AG04449 (cell line): ENCODE measurements at regions not wholly inside any gene's neighbourhood (a gene's known extent, or its start where the extent isn't known, plus 50 kb on each side); places are given as distances from the start of the nearest gene placed in this dataset.
"Not testable (repeated sequence)": the region's sequence is repeated elsewhere in the genome, so short reads cannot be mapped to it uniquely, and the experiment has no call there.

Experiments
- CTCF ChIA-PET: fragments of 350-600 bp; formaldehyde crosslinking; extraction: SDS; loops from one replicate; lab custom pipeline; 2021; ENCODE audit warnings: antibody characterized with exemption; lab: Yijun Ruan, JAX
- POLR2A ChIA-PET: fragments of 400-600, 350-600 bp; formaldehyde crosslinking; extraction: SDS; loops from one replicate; lab custom pipeline; 2020; ENCODE audit warnings: antibody characterized with exemption, inconsistent platforms; lab: Yijun Ruan, JAX
- DNase-seq: peaks from one replicate; pipeline ENCODE4 v3.0.0-alpha.2; 2010; ENCODE audit warnings: low read depth, low spot score
- H3K4me3 ChIP-seq: 2 replicates; pipeline ENCODE4 v1.5.1; 2011; ENCODE audit warnings: low read depth, mild to moderate bottlenecking, control low read depth, low read length
- TF ChIP-seq, protein P1 (sequence below): IDR thresholded peaks from one replicate; pipeline ENCODE4 v1.5.1; 2011; ENCODE audit warnings: mild to moderate bottlenecking, moderate library complexity, low read length, control low read depth, inconsistent platforms; ENCODE audit not compliant: insufficient read depth; ENCODE audit errors: missing control alignments

DNA sequence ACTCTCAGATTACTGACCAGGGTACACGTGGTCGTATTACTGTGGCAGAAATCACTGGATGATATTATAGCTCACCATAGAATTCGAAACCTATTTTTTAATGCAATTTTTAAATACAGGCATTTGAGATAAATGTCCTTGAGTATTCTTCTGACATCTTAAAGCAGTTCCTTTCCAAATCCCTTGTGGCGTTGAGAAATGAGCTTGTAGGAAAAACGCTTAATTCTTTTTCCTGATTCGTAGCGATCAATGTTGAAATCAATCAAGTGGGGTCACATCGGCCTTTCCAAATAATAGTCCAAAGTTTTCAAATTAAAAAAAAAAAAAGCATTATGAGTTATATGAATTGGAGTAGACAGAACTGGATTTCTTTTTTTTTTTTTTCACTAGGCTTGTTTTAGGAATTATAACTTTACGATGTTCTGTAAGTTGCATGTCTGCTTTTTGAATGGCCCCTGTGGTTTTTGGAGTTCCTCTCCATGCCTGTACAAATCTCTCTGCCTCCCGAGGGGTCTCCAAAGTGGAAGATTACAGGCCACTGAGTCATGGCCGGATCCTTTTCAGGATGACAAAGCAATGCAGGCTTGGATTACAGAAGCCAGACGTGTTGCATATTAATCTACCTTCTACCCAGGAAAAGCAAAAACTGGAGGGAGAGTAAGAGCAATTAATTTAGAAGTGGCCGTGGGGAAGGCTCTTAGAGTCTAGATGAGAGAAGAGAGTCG lies 226.1 kb downstream of the SHOX start:
- POLR2A ChIA-PET: no interaction called here
- TF ChIP-seq, protein P1, sequence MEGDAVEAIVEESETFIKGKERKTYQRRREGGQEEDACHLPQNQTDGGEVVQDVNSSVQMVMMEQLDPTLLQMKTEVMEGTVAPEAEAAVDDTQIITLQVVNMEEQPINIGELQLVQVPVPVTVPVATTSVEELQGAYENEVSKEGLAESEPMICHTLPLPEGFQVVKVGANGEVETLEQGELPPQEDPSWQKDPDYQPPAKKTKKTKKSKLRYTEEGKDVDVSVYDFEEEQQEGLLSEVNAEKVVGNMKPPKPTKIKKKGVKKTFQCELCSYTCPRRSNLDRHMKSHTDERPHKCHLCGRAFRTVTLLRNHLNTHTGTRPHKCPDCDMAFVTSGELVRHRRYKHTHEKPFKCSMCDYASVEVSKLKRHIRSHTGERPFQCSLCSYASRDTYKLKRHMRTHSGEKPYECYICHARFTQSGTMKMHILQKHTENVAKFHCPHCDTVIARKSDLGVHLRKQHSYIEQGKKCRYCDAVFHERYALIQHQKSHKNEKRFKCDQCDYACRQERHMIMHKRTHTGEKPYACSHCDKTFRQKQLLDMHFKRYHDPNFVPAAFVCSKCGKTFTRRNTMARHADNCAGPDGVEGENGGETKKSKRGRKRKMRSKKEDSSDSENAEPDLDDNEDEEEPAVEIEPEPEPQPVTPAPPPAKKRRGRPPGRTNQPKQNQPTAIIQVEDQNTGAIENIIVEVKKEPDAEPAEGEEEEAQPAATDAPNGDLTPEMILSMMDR: no peak

DNA sequence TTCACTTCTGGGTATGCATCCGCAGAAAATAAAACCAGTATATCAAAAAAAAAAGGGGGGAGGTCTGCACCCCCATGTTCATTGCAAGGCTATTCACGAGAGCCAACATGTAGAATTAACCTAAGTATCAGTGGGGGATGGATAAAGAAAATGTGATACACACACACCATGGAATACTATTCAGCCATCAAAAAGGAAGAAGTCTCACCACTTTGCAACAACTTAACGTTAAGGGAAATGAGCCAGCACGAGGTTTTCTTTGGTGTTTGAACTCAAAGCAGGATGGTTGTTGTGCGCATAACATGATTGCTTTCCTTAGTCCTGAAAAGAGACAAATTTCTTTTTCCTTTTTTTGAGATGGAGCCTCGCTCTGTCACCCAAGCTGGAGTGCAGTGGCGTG lies 222.7 kb downstream of the SHOX start:
- TF ChIP-seq, protein P1: no peak
- ChIA-PET CTCF (no interaction called here), POLR2A (no interaction called here)
- H3K4me3 ChIP-seq: no peak overlapping the region
- DNase-seq: no peak

More for the DNA sequence above, 226.1 kb downstream of the SHOX start:
- CTCF ChIA-PET: no interaction called here
- no peak for DNase-seq
- no peak overlapping the region for H3K4me3 ChIP-seq

DNA sequence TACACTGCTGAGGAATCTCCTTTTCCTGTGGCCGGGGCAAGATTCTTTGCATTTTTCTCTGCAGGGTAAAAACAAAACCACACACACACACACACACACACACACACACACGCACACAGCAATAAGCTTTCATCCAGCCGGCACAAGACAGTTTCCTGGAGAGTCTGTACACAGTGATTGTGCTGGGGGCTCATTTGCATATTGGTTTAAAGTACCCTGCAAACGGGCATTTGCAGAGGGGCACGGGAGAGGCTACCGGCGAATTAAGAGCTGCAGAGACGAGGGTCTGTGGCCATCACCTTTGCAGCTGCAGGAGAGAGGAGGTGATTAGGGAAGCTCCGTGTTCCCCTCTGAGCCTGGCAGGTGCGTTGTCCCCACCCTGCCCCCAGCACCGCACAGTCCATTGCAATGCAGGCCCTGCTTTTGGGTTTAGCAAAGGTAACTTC lies 219.9 kb downstream of the SHOX start:
- ChIA-PET POLR2A (no interaction called here), CTCF (no interaction called here)
- H3K4me3 ChIP-seq: no peak overlapping the region
- TF ChIP-seq, protein P1: no peak
- no peak for DNase-seq

DNA sequence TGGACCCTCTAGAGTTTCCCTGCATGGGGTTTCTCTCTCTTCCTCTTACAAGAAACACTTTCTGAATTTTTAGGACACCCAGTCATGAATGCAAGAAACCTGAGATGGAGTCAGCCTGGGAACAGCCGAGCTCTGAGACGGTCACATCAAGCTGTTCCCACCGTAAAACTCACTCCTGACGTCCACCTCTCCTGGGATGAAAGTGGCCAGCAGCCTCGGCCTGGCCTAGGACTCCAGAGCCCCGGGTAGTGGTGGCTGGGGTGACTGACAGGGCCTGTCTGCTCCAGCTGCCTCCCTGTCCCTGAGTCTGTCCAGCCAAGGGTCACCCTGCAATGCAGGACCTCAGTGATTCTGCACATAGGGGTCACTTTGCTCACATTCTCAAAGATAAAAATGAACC lies 217.8 kb downstream of the SHOX start:
- ChIA-PET CTCF (no interaction called here), POLR2A (no interaction called here)
- no peak overlapping the region for H3K4me3 ChIP-seq
- DNase-seq: no peak
- TF ChIP-seq, protein P1: no peak

DNA sequence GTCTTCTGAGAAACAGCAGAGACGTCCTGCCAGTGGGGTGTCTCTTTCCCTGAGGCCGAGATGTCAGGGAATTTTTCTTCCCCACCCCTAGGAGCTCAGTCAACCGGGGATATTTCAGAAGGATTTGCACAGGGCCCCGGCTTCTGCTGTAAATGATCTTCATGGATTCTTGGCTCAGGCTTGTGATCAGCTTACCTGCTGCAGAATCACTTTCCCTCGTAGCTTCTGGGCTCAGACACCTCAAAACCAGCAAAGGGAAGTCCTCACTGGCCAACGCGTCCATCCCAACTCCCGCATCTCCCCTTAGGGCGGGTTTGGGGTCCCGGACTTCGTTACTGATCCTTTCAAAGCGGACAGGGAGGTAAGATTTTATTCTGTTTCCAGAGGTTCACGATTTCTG lies 212.7 kb downstream of the SHOX start:
- ChIA-PET POLR2A (no interaction called here), CTCF (no interaction called here)
- no peak for DNase-seq
- no peak overlapping the region for H3K4me3 ChIP-seq
- TF ChIP-seq, protein P1: no peak

DNA sequence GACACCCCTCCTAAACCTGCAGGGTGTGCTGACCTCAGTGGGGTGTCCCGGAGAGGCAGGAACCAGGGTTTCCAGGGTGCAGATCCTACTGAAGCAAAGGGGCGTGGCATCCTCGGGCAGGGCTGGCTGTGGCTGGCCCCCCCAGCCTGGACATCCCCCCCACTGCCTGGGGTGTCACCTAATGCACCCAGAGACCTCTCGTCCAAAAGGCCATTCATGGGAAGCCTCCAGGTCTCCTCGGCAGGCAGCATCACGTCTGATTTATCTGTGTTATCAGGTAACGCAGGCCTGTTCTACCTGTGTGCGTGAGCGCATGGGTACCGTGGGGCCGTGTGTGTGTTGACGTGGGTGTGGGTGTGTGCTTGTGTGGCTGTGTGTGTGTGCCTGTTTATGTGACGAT lies 210.0 kb downstream of the SHOX start:
- POLR2A ChIA-PET: no interaction called here
- CTCF ChIA-PET: no interaction called here
- no peak overlapping the region for H3K4me3 ChIP-seq
- no peak for DNase-seq
- TF ChIP-seq, protein P1: no peak

DNA sequence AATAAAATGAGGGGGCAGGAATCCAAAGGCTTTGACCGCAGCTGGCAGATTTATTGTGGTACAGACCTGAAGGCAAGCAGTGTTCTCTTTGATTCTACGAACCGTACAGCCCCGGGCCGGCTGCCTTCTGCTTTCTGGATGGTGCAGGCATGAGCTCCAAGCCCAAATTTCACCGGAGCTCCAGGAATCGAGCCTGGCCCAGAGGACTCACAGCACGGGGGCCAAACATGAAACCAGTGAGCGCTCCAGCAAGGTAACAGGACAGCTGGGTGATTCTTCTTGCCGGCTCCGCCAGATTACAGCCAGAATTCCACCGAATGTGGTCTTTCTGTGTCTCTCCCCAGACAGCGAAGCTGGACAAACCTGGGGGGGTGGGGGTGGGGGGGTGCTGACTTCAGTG lies 208.1 kb downstream of the SHOX start:
- POLR2A ChIA-PET, H3K4me3 ChIP-seq, CTCF ChIA-PET, DNase-seq: not testable (repeated sequence)

DNA sequence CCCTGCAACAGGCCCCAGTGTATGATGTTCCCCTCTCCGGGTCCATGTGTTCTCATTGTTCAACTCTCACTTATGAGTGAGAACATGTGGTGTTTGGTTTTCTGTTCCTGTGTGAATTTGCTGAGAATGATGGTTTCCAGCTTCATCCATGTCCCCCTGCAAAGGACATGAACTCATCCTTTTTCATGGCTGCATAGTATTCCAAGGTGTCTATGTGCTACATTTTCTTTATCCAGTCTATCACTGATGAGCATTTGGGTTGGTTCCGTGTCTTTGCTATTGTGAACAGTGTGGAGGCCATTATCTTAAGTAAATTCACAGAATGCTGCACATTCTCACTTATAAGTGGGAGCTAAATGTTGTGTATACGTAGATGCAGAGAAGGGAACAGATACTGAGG lies 205.3 kb downstream of the SHOX start:
- CTCF ChIA-PET, POLR2A ChIA-PET, H3K4me3 ChIP-seq, DNase-seq: not testable (repeated sequence)
